IMR-90 (cell line): ENCODE measurements at regions not wholly inside any gene's neighbourhood (a gene's known extent, or its start where the extent isn't known, plus 50 kb on each side); places are given as distances from the start of the nearest gene placed in this dataset.

ENCODE experiments used
- ATAC-seq: fragments of 200-7000 bp; cut with Tn5 transposase; 2 replicates; pipeline ENCODE4 v1.9.1; 2020; ENCODE audit warnings: low read depth, mild to moderate bottlenecking, moderate library complexity
- BruUV-seq: library from RNA; stranded (reverse); fragments of 400-500 nt; replicated peaks from 2 replicates; lab custom pipeline; 2021; lab: Mats Ljungman, UMichigan
- CTCF ChIA-PET: fragments of 300-600 bp; formaldehyde crosslinking; extraction: SDS; loops from one replicate; lab custom pipeline; 2021; ENCODE audit warnings: antibody characterized with exemption; lab: Yijun Ruan, JAX
- POLR2A ChIA-PET: fragments of 300-600 bp; sonication (Branson Sonifier 250); formaldehyde crosslinking; loops from one replicate; lab custom pipeline; 2022; ENCODE audit warnings: antibody characterized with exemption; ENCODE audit not compliant: unreplicated experiment; lab: Charles Lee
- DNase-seq: peaks from one replicate; pipeline ENCODE4 v3.0.0; 2013
- H2AFZ ChIP-seq: replicated peaks from 2 replicates; pipeline ENCODE3; 2013; ENCODE audit warnings: low read length, mild to moderate bottlenecking; ENCODE audit not compliant: poor library complexity
- H2AK5ac ChIP-seq: 2 replicates; pipeline ENCODE4 v1.6.1; 2013; ENCODE audit warnings: low read depth, low read length, inconsistent platforms
- H2AK9ac ChIP-seq: replicated peaks from 2 replicates; pipeline ENCODE3; 2013; ENCODE audit warnings: mild to moderate bottlenecking, low read depth, low read length, moderate library complexity; ENCODE audit not compliant: poor library complexity
- H2BK120ac ChIP-seq: 2 replicates; pipeline ENCODE4 v1.6.1; 2013; ENCODE audit warnings: low read depth, low read length, inconsistent platforms
- H2BK15ac ChIP-seq: 3 replicates; pipeline ENCODE4 v1.6.1; 2013; ENCODE audit warnings: low read depth, low read length, inconsistent platforms
- H2BK20ac ChIP-seq: 2 replicates; pipeline ENCODE4 v1.6.1; 2013; ENCODE audit warnings: low read depth, mild to moderate bottlenecking, inconsistent platforms, low read length, moderate library complexity
- H2BK5ac ChIP-seq: 2 replicates; pipeline ENCODE4 v1.6.1; 2013; ENCODE audit warnings: mild to moderate bottlenecking, low read depth, low read length, inconsistent platforms; ENCODE audit not compliant: poor library complexity, severe bottlenecking
- H3K14ac ChIP-seq: replicated peaks from 2 replicates; pipeline ENCODE4 v1.6.1; 2013; ENCODE audit warnings: low read depth, low read length, inconsistent platforms
- H3K18ac ChIP-seq: 2 replicates; pipeline ENCODE4 v1.6.1; 2013; ENCODE audit warnings: low read depth, low read length, control low read depth
- H3K23ac ChIP-seq: 2 replicates; pipeline ENCODE4 v1.6.1; 2013; ENCODE audit warnings: low read depth, low read length, inconsistent platforms
- H3K27ac ChIP-seq: 2 replicates; pipeline ENCODE4 v1.5.1; 2013; ENCODE audit warnings: mild to moderate bottlenecking, control low read depth, low read length; ENCODE audit not compliant: insufficient read depth
- H3K27me3 ChIP-seq: 2 replicates; pipeline ENCODE4 v1.6.1; 2013; ENCODE audit warnings: low read length; ENCODE audit not compliant: control insufficient read depth, insufficient read depth
- H3K36me3 ChIP-seq: 2 replicates; pipeline ENCODE4 v1.6.1; 2013; ENCODE audit warnings: low read length, mixed read lengths; ENCODE audit not compliant: control insufficient read depth, insufficient read depth
- H3K4ac ChIP-seq: 2 replicates; pipeline ENCODE4 v1.6.1; 2013; ENCODE audit warnings: low read depth, low read length, inconsistent platforms
- H3K4me1 ChIP-seq: 2 replicates; pipeline ENCODE4 v1.6.1; 2013; ENCODE audit warnings: low read length, mixed read lengths; ENCODE audit not compliant: control insufficient read depth, insufficient read depth
- H3K4me2 ChIP-seq: 2 replicates; pipeline ENCODE4 v1.6.1; 2013; ENCODE audit warnings: low read depth, mild to moderate bottlenecking, control low read depth, low read length, moderate library complexity
- H3K4me3 ChIP-seq: 2 replicates; pipeline ENCODE4 v1.5.1; 2013; ENCODE audit warnings: low read depth, mild to moderate bottlenecking, control low read depth, low read length, moderate library complexity; ENCODE audit not compliant: insufficient read depth
- H3K56ac ChIP-seq: 2 replicates; pipeline ENCODE4 v1.6.1; 2013; ENCODE audit warnings: low read length, inconsistent platforms; ENCODE audit not compliant: insufficient read depth; ENCODE audit errors: extremely low read depth
- H3K79me1 ChIP-seq, 2 experiments: 2 replicates each; pipeline ENCODE4 v1.6.1; 2013; ENCODE audit warnings: low read length in 2 of 2, inconsistent platforms in 1 of 2, low read depth in 1 of 2
- H3K9ac ChIP-seq: 2 replicates; pipeline ENCODE4 v1.6.1; 2013; ENCODE audit warnings: low read depth, low read length, control low read depth
- H3K9me1 ChIP-seq: 2 replicates; pipeline ENCODE4 v1.6.1; 2013; ENCODE audit warnings: low read length, inconsistent platforms; ENCODE audit not compliant: insufficient read depth
- H3K9me3 ChIP-seq: 2 replicates; pipeline ENCODE4 v1.6.1; 2013; ENCODE audit warnings: low read length; ENCODE audit not compliant: control insufficient read depth, insufficient read depth
- H4K20me1 ChIP-seq: 2 replicates; pipeline ENCODE4 v1.6.1; 2013; ENCODE audit warnings: low read length, inconsistent platforms; ENCODE audit not compliant: insufficient read depth
- H4K5ac ChIP-seq: 2 replicates; pipeline ENCODE4 v1.6.1; 2013; ENCODE audit warnings: mild to moderate bottlenecking, low read depth, low read length, control low read depth
- H4K8ac ChIP-seq, 2 experiments: 2 replicates each; pipeline ENCODE4 v1.6.1; 2013; ENCODE audit warnings: low read depth in 2 of 2, low read length in 2 of 2, control low read depth in 1 of 2, inconsistent platforms in 1 of 2
- H4K91ac ChIP-seq: 2 replicates; pipeline ENCODE4 v1.6.1; 2013; ENCODE audit warnings: low read depth, low read length, inconsistent platforms; ENCODE audit not compliant: insufficient read depth
- FOS ChIP-seq: fragments of 150-350 bp; IDR thresholded peaks from 2 replicates; pipeline ENCODE4 v1.6.1; 2016; ENCODE audit warnings: low read depth, low read length
- RAD21 ChIP-seq: IDR thresholded peaks from 2 replicates; pipeline ENCODE4 v1.6.1; 2012; ENCODE audit warnings: low read length, improper control_type of control experiment
- WGBS, 2 experiments: methylation state at CpG; one replicate each; pipeline versions ENCODE4 v1.1.5 to v1.1.7; 2013; ENCODE audit warnings: missing lambda C conversion rate in 2 of 2; ENCODE audit not compliant: insufficient read length in 1 of 2; ENCODE audit errors: extremely low coverage in 2 of 2; 5-methylcytosine and 5-hydroxymethylcytosine counted together
- dilution Hi-C: fragments of 300-500 bp; cut with HindIII; formaldehyde crosslinking; loops from one replicate; pipeline ENCODE4 v1.14.3; 2018; ENCODE audit warnings: low sequenced_read_pairs; ENCODE audit not compliant: unreplicated experiment
- in situ Hi-C: fragments of 300-500 bp; cut with MboI; formaldehyde crosslinking; loops from 3 replicates; pipeline ENCODE4 v1.14.3; 2019; ENCODE audit warnings: low sequenced_read_pairs, inconsistent platforms, mixed read lengths
- intact Hi-C: fragments of 100-400 bp; cut with micrococcal nuclease; formaldehyde crosslinking; loops from 2 replicates; pipeline ENCODE4 v1.10.0; 2022

DNA sequence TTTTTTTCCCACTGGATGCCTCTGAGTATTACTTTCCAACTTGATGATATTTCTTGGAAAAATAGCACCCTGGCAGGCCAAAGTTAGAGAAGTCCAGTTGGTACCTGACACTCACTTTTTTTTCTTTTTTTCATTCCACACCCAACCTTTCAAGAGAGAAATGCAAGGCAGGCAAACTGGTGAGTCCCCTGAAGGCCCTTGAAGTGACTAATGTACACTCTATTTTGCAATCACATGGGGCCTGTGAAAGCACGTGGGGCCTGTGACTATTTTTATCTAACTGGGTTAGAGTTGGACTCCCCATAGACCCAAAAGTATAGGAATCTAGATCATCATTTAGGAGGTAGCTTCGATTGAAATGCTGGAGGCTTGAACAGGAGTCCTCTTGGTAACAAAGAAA, 316.7 kb downstream of the CHL1 start:
- Histone ChIP-seq H3K27me3 (no peaks in the 10 kb centered on the region), H2AK5ac (no peak overlapping the region), H2BK5ac (no peak overlapping the region), H4K5ac (no peak overlapping the region), H3K56ac (no peak overlapping the region), H3K23ac (no peak overlapping the region), H3K4ac (no peak overlapping the region), H3K79me1 (no peaks in the 10 kb centered on the region), H3K36me3 (no peaks in the 10 kb centered on the region), H2BK20ac (no peak overlapping the region), H3K14ac (no peak overlapping the region), H3K18ac (no peak overlapping the region), H2AK9ac (no peak overlapping the region), H3K9me3 (no peaks in the 10 kb centered on the region), H4K20me1 (no peaks in the 10 kb centered on the region), H3K4me1 (no peaks in the 10 kb centered on the region), H4K91ac (no peak overlapping the region), H3K4me2 (no peak overlapping the region), H4K8ac (no peak overlapping the region), H2BK120ac (no peak overlapping the region), H2AFZ (no peak overlapping the region), H3K9ac (no peak overlapping the region), H3K4me3 (no peak overlapping the region), H3K27ac (no peak overlapping the region), H2BK15ac (no peak overlapping the region), H3K9me1 (no peaks in the 10 kb centered on the region)
- in situ Hi-C loops (no loop called here), dilution Hi-C loops (no loop called here), intact Hi-C loops (no loop called here)
- ChIA-PET POLR2A (no interaction called here), CTCF (no interaction called here)
- TF ChIP-seq FOS (no peak), RAD21 (no peak)
- ATAC-seq (no peak), DNase-seq (no peak)
- WGBS, 2 experiments: no CpG with 5 or more reads among the region's 2 CpGs
- no TSS peak for BruUV-seq
